ENCODE measurements at regions not wholly inside any gene's neighbourhood (a gene's known extent, or its start where the extent isn't known, plus 50 kb on each side); places are given as distances from the start of the nearest gene placed in this dataset.

DNA sequence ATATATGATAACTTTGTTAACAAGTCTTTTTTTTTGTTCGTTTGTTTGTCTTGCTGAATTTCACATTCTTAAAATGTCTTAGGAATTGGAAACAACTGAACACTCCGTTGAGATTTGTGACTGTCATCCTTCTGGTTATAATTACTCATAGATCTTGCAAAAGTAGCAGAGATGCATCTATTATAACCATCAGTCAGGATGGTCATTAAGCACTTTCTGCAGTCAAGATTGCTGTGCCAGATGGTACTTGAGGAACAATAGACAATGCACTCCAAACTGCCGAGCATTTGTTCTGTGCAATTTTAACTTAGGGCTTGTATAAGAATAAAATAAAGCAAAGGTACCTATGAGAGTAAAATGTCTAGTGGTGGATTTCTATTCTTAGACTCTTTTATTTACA, 710.1 kb upstream of the KCND2 start:
- TF ChIP-seq POLR2A (IDR thresholded peaks at IDR 0.05), result no peak
- TF ChIP-seq, protein P1, sequence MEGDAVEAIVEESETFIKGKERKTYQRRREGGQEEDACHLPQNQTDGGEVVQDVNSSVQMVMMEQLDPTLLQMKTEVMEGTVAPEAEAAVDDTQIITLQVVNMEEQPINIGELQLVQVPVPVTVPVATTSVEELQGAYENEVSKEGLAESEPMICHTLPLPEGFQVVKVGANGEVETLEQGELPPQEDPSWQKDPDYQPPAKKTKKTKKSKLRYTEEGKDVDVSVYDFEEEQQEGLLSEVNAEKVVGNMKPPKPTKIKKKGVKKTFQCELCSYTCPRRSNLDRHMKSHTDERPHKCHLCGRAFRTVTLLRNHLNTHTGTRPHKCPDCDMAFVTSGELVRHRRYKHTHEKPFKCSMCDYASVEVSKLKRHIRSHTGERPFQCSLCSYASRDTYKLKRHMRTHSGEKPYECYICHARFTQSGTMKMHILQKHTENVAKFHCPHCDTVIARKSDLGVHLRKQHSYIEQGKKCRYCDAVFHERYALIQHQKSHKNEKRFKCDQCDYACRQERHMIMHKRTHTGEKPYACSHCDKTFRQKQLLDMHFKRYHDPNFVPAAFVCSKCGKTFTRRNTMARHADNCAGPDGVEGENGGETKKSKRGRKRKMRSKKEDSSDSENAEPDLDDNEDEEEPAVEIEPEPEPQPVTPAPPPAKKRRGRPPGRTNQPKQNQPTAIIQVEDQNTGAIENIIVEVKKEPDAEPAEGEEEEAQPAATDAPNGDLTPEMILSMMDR (IDR thresholded peaks at IDR 0.05), result no peak
- TF ChIP-seq POLR2AphosphoS5 (IDR thresholded peaks at IDR 0.05), result no peak
